HG03139 (cell line): ENCODE measurements at regions not wholly inside any gene's neighbourhood (a gene's known extent, or its start where the extent isn't known, plus 50 kb on each side); places are given as distances from the start of the nearest gene placed in this dataset.
"Not testable (repeated sequence)": the region's sequence is repeated elsewhere in the genome, so short reads cannot be mapped to it uniquely, and the experiment has no call there.

Source experiments
- ATAC-seq: cut with Tn5 transposase; IDR thresholded peaks from one replicate; pipeline ENCODE4 v1.9.1; 2021; ENCODE audit not compliant: unreplicated experiment

GRCh38 chr12:131431126-131431655 lies 279.7 kb upstream of the SFSWAP start:
- not testable (repeated sequence) for ATAC-seq

GRCh38 chr12:131432532-131433260 lies 278.2 kb upstream of the SFSWAP start:
- no peak for ATAC-seq

- no peak for ATAC-seq
These were observed 276.4 kb upstream of the SFSWAP start for GRCh38 chr12:131434208-131435125.

- ATAC-seq, result no peak
These were observed 273.8 kb upstream of the SFSWAP start for GRCh38 chr12:131436922-131437705.

- ATAC-seq, result no peak
These were observed 273.0 kb upstream of the SFSWAP start for GRCh38 chr12:131437706-131438492.

GRCh38 chr12:131438493-131438835 lies 272.4 kb upstream of the SFSWAP start:
- not testable (repeated sequence) for ATAC-seq

GRCh38 chr12:131438881-131439280 lies 272.0 kb upstream of the SFSWAP start:
- no peak for ATAC-seq

- ATAC-seq, result not testable (repeated sequence)
These were observed 271.1 kb upstream of the SFSWAP start for GRCh38 chr12:131439752-131440151.

- not testable (repeated sequence) for ATAC-seq
These were observed 270.5 kb upstream of the SFSWAP start for GRCh38 chr12:131440209-131441059.

GRCh38 chr12:131441060-131441396 lies 269.9 kb upstream of the SFSWAP start:
- no peak for ATAC-seq

GRCh38 chr12:131441638-131442336 lies 269.1 kb upstream of the SFSWAP start:
- no peak for ATAC-seq

- no peak for ATAC-seq
These were observed 268.5 kb upstream of the SFSWAP start for GRCh38 chr12:131442337-131442918.

- no peak for ATAC-seq
These were observed 267.6 kb upstream of the SFSWAP start for GRCh38 chr12:131443019-131444000.

- no peak for ATAC-seq
These were observed 266.4 kb upstream of the SFSWAP start for GRCh38 chr12:131444220-131445164.

GRCh38 chr12:131445184-131445774 lies 265.6 kb upstream of the SFSWAP start:
- ATAC-seq, result no peak

- no peak for ATAC-seq
These were observed 265.1 kb upstream of the SFSWAP start for GRCh38 chr12:131445795-131446194.
